OCI-LY3 (cell line): ENCODE measurements at regions not wholly inside any gene's neighbourhood (a gene's known extent, or its start where the extent isn't known, plus 50 kb on each side); places are given as distances from the start of the nearest gene placed in this dataset.
A peak's percentile ranks its signal among the peaks of the same experiment; 100 is the strongest.

ENCODE experiments used
- CTCF ChIP-seq: fragments of 200-600, 300-600 bp; sonication (generic); IDR thresholded peaks from 2 replicates; pipeline ENCODE4 v1.5.1; 2014; ENCODE audit warnings: antibody characterized with exemption, low read length, low read depth
- EZH2phosphoT487 ChIP-seq: fragments of 200-600 bp; shearing (Covaris generic); IDR thresholded peaks from 2 replicates; pipeline ENCODE4 v1.6.1; 2018; ENCODE audit warnings: antibody characterized with exemption, mixed run types, low read depth

DNA sequence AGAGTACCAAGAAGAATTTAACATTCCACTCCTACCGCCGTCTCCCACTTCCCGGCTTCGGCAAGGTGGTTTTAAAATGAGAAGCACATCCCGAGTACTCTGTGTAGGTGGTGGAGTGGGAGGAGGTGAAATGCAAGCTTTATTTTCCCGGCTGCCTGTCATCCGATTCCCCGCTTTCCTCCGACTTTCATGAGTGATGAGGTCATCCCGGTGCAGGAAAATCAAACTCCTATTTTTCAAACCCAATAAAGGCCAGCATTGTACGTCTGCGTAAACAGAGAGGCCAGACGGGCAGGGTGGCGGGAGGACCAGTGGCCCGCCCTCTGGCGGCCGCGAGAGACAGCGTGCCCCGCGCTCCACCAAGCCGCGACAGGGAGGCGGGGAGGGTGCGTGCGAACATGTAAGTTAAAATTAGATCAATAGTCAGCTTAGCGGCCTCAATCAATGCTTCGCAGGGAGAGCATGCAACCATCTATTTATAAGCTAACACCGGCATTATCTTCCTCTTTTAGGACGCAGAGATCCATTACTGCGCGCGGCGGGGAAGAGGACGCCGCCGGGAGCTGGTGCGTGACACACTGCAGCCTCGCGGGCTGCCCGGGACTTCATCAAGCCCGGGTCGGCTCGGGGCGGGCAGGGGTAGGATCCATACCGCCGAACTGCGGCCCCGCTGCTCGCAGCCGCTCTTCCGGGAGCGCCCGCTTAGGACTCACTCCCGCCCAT is 163.3 kb downstream of the CD47 start:
- TF ChIP-seq CTCF (peak; percentile 70), EZH2phosphoT487 (no peak)
